ENCODE measurements at regions not wholly inside any gene's neighbourhood (a gene's known extent, or its start where the extent isn't known, plus 50 kb on each side); places are given as distances from the start of the nearest gene placed in this dataset.

DNA sequence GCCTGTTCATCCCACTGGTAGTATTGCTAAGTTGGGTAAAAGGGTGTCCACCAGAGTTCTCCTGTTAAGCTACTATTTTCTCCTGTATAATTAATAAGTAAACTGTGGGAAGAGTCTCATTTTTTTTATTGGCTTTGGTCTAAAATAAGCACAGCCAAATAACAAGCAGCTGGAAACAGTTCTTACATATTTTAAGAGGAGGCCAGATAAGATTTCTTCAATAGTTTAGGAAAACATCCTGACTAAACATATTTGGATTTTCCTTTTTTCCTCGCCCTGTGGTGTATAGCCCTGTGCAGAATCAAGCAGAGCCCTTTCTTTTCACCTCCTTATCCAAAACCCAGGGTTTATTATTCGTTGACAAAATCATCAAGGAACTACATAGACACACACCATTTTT, 122.2 kb upstream of the ZNF608 start:
- no peaks in the 10 kb centered on the region for H3K4me1 Mint-ChIP-seq
- no peaks in the 10 kb centered on the region for H3K36me3 Mint-ChIP-seq (ENCODE audit: insufficient read depth)
- H3K27ac Mint-ChIP-seq (ENCODE audit: low read depth): no peak overlapping the region
- DNase-seq (ENCODE audit: low spot score in 2 of 2) (no peak), ATAC-seq (replicated peaks; ENCODE audit: extremely low read depth, poor library complexity, severe bottlenecking) (no peak)
- H3K4me3 Mint-ChIP-seq: no peak overlapping the region
- no peaks in the 10 kb centered on the region for H3K27me3 Mint-ChIP-seq
- H3K9me3 Mint-ChIP-seq: peaks cover 23% of the 10 kb centered on the region

DNA sequence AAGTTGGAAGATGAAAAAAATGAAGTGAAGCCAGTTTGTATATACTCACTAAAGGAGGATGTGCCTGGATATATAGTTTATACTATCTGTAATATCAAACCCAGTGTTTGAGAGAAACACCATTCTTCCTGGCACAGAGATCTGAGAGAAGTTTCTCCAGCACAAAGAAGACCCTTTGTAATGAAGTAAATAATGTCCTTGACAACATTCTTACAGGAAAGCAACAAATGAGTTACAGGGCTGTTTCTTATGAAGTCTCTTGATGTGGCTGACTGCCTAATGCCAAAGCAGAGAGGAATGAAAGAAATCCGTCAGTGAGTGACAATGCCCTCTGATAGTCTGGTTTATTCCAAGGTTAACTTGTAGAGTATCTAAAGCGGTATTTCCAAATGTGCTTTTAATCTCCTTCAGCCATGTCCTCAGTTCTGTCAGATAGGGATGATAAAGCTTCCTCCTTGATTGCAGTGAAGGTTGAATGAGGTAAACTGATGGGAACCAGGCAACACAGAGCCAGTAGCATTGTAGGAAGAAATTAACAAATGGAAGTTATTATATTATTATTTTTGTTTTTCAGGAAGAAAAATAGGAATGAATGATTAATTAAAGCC, 123.1 kb upstream of the ZNF608 start:
- ATAC-seq (replicated peaks; ENCODE audit: extremely low read depth, poor library complexity, severe bottlenecking) (no peak), DNase-seq (ENCODE audit: low spot score in 2 of 2) (no peak)
- Mint-ChIP-seq H3K36me3 (ENCODE audit: insufficient read depth) (no peaks in the 10 kb centered on the region), H3K9me3 (peaks cover 23% of the 10 kb centered on the region), H3K27me3 (no peaks in the 10 kb centered on the region), H3K4me3 (no peak overlapping the region), H3K27ac (ENCODE audit: low read depth) (no peak overlapping the region), H3K4me1 (no peaks in the 10 kb centered on the region)

DNA sequence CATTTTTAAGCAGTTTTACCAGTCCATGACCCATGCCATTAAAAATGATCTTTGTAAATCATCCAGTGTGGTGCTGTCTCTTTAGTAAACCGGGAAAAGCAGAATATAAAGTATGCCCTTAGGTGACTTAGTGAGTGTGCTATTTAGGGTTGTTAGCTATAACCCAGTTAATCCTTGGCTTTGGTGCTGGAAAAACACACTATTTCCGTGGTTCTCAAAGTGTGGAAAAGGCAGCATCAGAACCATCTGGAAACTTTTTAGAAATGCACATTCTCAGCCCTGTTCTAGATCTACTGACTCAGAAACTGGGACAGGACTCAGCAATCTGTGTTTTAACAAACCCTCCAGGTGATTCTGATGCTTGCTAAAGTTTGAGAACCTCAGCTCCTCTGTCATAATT, 123.6 kb upstream of the ZNF608 start:
- Mint-ChIP-seq H3K27ac (ENCODE audit: low read depth) (no peak overlapping the region), H3K4me1 (no peaks in the 10 kb centered on the region), H3K9me3 (peaks cover 23% of the 10 kb centered on the region), H3K4me3 (no peak overlapping the region), H3K36me3 (ENCODE audit: insufficient read depth) (no peaks in the 10 kb centered on the region), H3K27me3 (no peaks in the 10 kb centered on the region)
- no peak for DNase-seq (ENCODE audit: low spot score in 2 of 2)
- ATAC-seq (replicated peaks; ENCODE audit: extremely low read depth, poor library complexity, severe bottlenecking): no peak

DNA sequence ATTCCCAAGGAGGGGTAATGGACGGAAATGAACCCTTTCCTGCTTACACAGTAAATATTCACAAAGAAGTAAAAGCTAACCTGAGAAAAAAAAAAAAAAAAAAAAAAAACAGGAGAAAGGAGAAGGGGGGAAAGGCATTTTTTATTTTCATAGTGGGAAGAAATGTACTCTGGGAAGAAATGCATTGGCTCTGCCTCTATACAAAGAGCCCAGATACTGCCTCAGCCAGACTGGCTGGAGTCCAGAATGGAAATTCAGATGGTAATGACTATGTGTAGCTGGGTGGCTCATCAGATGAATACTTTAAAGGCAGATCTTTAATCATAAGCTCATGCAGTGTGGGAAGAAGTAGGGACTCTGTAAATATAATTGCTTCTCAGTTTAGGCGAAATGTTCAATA, 124.9 kb upstream of the ZNF608 start:
- ATAC-seq (replicated peaks; ENCODE audit: extremely low read depth, poor library complexity, severe bottlenecking) (no peak), DNase-seq (ENCODE audit: low spot score in 2 of 2) (no peak)
- Mint-ChIP-seq H3K9me3 (peaks cover 16% of the 10 kb centered on the region), H3K27ac (ENCODE audit: low read depth) (no peak overlapping the region), H3K4me3 (no peak overlapping the region), H3K4me1 (no peaks in the 10 kb centered on the region), H3K36me3 (ENCODE audit: insufficient read depth) (no peaks in the 10 kb centered on the region), H3K27me3 (no peaks in the 10 kb centered on the region)

DNA sequence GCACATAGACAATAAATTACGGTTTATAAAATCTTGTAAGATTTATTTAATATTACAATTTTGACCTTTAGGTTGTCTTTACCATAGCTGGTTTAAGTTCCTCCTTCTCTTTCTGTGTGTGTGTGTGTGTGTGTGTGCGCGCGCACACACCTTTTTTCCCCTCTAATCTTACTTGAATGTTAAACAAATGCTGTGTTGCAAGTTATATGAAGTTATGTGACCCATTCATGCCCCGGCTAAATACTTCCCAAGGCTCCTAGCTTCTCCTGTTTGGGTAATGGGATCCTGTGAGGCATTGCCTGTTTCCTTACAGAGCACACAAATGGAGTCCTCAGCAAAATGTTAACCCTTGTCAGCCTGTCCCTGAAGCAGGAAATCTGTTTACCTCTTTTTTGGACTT, 125.6 kb upstream of the ZNF608 start:
- no peaks in the 10 kb centered on the region for H3K27me3 Mint-ChIP-seq
- H3K9me3 Mint-ChIP-seq: peaks cover 21% of the 10 kb centered on the region
- no peak overlapping the region for H3K4me3 Mint-ChIP-seq
- no peaks in the 10 kb centered on the region for H3K36me3 Mint-ChIP-seq (ENCODE audit: insufficient read depth)
- DNase-seq (ENCODE audit: low spot score in 2 of 2) (no peak), ATAC-seq (replicated peaks; ENCODE audit: extremely low read depth, poor library complexity, severe bottlenecking) (no peak)
- H3K27ac Mint-ChIP-seq (ENCODE audit: low read depth): no peak overlapping the region
- H3K4me1 Mint-ChIP-seq: no peaks in the 10 kb centered on the region

DNA sequence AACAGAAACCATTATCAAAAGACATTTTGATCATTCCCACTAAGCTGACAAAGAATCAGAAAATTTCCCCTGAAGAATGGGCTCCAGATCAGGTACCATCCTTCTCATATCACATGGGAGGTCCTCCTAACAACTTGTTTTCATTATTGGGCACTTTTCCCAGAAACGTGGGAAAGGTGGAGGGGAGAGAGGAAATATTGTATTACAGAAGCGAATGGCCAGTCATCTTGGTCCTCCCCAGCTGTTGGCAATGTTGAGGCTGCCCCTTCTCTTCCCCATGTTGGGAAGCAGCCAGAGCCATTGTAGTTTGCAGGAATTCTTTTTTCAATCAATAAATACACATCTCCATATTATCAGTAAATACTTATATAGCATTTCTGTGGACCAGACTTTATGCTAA, 126.2 kb upstream of the ZNF608 start:
- Mint-ChIP-seq H3K4me1 (no peaks in the 10 kb centered on the region), H3K36me3 (ENCODE audit: insufficient read depth) (no peaks in the 10 kb centered on the region), H3K9me3 (peaks cover 20% of the 10 kb centered on the region), H3K27me3 (no peaks in the 10 kb centered on the region), H3K27ac (ENCODE audit: low read depth) (no peak overlapping the region), H3K4me3 (no peak overlapping the region)
- ATAC-seq (replicated peaks; ENCODE audit: extremely low read depth, poor library complexity, severe bottlenecking) (no peak), DNase-seq (ENCODE audit: low spot score in 2 of 2) (no peak)

DNA sequence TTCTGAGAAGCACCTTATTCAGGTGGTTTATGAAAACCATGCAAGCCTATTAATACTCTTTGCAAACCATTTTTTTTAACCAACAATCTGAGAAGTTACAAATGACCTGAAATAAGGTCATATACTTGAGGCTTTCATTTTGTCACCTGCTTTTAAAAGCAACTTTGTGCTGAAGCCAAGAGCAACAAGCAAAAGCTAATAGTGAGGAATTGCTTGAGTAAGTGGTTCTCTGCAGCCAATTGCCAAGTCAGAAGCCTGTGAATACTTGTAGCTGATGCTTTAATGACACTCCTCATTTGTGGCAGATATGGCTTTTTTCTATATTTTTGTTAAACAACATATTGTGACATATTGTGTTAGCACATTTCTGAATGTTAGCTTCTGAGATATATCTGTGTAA, 126.7 kb upstream of the ZNF608 start:
- H3K4me3 Mint-ChIP-seq: no peak overlapping the region
- peaks cover 14% of the 10 kb centered on the region for H3K9me3 Mint-ChIP-seq
- no peak for ATAC-seq (replicated peaks; ENCODE audit: extremely low read depth, poor library complexity, severe bottlenecking)
- no peaks in the 10 kb centered on the region for H3K36me3 Mint-ChIP-seq (ENCODE audit: insufficient read depth)
- DNase-seq (ENCODE audit: low spot score in 2 of 2): no peak
- no peaks in the 10 kb centered on the region for H3K27me3 Mint-ChIP-seq
- no peak overlapping the region for H3K27ac Mint-ChIP-seq (ENCODE audit: low read depth)
- no peaks in the 10 kb centered on the region for H3K4me1 Mint-ChIP-seq

DNA sequence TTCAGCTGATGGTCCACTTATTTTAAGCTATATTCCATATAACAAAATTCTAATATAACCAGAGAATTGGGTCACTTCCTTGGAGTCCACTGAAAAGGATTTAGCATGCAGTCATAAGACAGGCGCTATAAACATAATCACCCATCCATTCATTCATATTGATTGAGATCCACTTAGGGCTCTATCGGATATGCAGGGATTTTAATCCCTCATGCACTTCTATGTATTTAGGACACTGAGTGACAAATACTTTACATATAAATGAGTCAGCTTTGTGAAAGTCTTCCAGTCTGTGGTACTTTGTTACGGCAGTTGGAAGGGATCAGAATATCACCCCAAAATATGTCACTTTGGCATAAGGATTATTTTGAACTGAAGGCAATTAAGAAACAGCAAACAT, 127.3 kb upstream of the ZNF608 start:
- H3K27me3 Mint-ChIP-seq: no peaks in the 10 kb centered on the region
- DNase-seq (ENCODE audit: low spot score in 2 of 2) (no peak), ATAC-seq (replicated peaks; ENCODE audit: extremely low read depth, poor library complexity, severe bottlenecking) (no peak)
- no peak overlapping the region for H3K27ac Mint-ChIP-seq (ENCODE audit: low read depth)
- no peaks in the 10 kb centered on the region for H3K4me1 Mint-ChIP-seq
- peaks cover 11% of the 10 kb centered on the region for H3K9me3 Mint-ChIP-seq
- H3K4me3 Mint-ChIP-seq: no peak overlapping the region
- no peaks in the 10 kb centered on the region for H3K36me3 Mint-ChIP-seq (ENCODE audit: insufficient read depth)

DNA sequence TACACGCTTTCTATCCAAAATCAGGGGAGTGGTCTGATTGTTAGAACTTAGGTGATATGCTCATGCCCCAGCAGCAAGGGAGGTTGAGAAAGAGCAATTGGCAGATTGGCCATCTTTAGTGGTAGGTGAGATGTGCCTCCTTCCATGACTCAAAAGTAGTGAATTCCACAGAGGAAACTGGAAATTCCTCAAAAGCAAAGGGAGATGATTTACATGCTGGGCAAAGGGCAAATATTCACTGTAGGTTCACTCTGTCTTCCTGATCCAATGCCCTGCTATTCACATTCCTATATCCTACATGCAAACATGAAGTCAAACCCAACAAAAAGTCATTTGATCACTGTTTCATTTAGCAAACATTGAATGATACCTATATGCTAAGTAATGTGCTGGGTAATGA, 130.1 kb upstream of the ZNF608 start:
- Mint-ChIP-seq H3K27me3 (no peaks in the 10 kb centered on the region), H3K9me3 (peaks cover 17% of the 10 kb centered on the region), H3K4me1 (no peaks in the 10 kb centered on the region), H3K36me3 (ENCODE audit: insufficient read depth) (no peaks in the 10 kb centered on the region), H3K27ac (ENCODE audit: low read depth) (no peak overlapping the region), H3K4me3 (no peak overlapping the region)
- DNase-seq (ENCODE audit: low spot score in 2 of 2): no peak
- ATAC-seq (replicated peaks; ENCODE audit: extremely low read depth, poor library complexity, severe bottlenecking): no peak

DNA sequence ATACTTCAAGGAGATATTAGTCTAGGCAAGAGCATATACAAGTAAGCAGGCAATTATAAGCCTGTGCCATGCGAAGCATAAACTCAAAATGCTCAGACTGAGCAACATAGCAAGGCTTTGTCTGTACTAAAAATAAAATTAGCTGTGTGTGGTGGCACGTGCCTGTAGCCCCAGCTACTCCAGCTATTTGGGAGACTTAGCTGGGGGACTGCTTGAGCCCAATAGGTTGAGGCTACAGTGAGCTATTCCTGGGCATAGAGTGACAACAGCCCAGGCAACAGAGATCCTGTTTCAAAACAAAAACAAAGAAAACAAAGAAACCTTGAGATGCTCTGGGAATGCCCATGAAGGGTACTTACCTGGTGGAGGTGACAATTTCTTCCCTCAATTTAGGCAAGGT, 130.5 kb upstream of the ZNF608 start:
- H3K4me1 Mint-ChIP-seq: no peaks in the 10 kb centered on the region
- H3K9me3 Mint-ChIP-seq: peaks cover 16% of the 10 kb centered on the region
- H3K27me3 Mint-ChIP-seq: no peaks in the 10 kb centered on the region
- no peak overlapping the region for H3K27ac Mint-ChIP-seq (ENCODE audit: low read depth)
- no peak overlapping the region for H3K4me3 Mint-ChIP-seq
- no peaks in the 10 kb centered on the region for H3K36me3 Mint-ChIP-seq (ENCODE audit: insufficient read depth)
- ATAC-seq (replicated peaks; ENCODE audit: extremely low read depth, poor library complexity, severe bottlenecking) (no peak), DNase-seq (ENCODE audit: low spot score in 2 of 2) (no peak)

DNA sequence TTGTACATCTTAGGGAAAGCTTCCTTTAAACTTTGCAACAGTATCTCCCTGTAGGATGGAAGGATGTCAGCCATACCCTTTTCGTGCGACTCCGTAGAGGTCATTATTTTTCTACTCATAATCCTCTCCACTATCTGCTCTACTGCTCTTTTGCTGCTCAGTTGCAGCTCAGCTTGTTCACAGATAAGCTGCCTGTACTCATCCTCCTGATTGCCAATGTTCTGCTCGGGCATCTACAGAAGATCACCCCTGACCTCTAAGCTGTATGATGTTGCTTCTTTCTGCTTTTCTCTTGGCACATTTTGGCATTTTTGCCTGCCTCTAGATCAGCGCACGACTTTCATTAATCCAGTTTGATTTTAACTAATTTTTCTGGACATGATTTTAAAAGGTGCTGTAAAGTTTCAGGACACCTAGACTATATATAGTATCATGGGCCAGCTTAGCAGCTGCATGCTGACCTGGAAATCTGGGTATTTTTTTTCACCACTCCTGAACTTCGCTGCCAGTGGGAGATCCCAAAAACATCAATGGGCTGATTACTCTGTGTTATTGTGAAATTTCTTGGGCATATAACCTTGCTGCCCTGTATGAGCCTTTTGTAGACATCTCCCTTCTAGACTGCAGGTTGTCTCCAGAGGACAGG, 131.2 kb upstream of the ZNF608 start:
- H3K36me3 Mint-ChIP-seq (ENCODE audit: insufficient read depth): no peaks in the 10 kb centered on the region
- H3K27me3 Mint-ChIP-seq: no peaks in the 10 kb centered on the region
- ATAC-seq (replicated peaks; ENCODE audit: extremely low read depth, poor library complexity, severe bottlenecking) (no peak), DNase-seq (ENCODE audit: low spot score in 2 of 2) (no peak)
- H3K4me3 Mint-ChIP-seq: no peak overlapping the region
- peaks cover 12% of the 10 kb centered on the region for H3K9me3 Mint-ChIP-seq
- H3K27ac Mint-ChIP-seq (ENCODE audit: low read depth): no peak overlapping the region
- no peaks in the 10 kb centered on the region for H3K4me1 Mint-ChIP-seq

DNA sequence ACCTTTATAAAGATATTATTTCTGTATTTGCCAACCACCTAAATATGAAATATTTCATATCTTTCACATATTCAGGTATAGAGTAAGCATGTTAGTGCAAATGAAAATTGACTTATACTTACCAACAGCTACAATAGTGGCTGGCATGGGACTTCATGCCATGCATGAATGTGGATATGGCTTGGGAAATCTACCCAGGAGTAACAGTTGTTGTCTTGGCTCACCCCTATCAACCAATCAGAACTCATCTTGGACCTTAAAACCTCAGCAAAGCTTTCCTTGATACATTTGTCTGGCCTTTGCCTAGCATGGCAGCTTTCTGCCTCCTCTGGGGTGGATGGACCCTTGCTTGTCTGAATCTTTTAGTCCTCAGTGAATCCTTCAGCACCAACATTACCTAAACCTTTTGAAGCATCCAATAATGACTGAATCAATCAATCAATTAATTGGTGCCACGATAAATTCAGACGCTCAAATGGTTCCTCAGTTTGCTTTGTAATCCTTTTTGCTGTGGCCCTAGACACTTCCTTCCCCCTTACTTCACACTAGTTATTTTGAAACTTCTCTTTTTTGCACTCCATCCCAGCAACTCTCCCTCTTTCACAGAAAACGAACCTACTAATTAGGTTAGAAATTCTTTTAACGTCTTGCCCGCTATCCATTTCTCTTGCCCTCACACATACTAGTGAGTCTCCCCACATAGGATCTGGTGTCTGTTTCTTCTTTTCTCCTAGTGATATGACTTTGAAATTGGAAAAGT, 132.3 kb upstream of the ZNF608 start:
- H3K9me3 Mint-ChIP-seq: peaks cover 12% of the 10 kb centered on the region
- no peaks in the 10 kb centered on the region for H3K27me3 Mint-ChIP-seq
- no peaks in the 10 kb centered on the region for H3K4me1 Mint-ChIP-seq
- DNase-seq (ENCODE audit: low spot score in 2 of 2) (no peak), ATAC-seq (replicated peaks; ENCODE audit: extremely low read depth, poor library complexity, severe bottlenecking) (no peak)
- H3K27ac Mint-ChIP-seq (ENCODE audit: low read depth): no peak overlapping the region
- H3K36me3 Mint-ChIP-seq (ENCODE audit: insufficient read depth): no peaks in the 10 kb centered on the region
- no peak overlapping the region for H3K4me3 Mint-ChIP-seq
